Neural progenitor cell (in vitro differentiated cells): ENCODE measurements at regions not wholly inside any gene's neighbourhood (a gene's known extent, or its start where the extent isn't known, plus 50 kb on each side); places are given as distances from the start of the nearest gene placed in this dataset.

ENCODE experiments used
- DNase-seq: peaks from one replicate; pipeline ENCODE4 v3.0.0-alpha.2; 2016; ENCODE audit warnings: low spot score
- H2AFZ ChIP-seq: fragments of 200-600 bp; sonication (generic); replicated peaks from 2 replicates; pipeline ENCODE4 v1.6.1; 2016; ENCODE audit warnings: antibody characterized with exemption
- H3F3A ChIP-seq: fragments of 200-600 bp; sonication (generic); 2 replicates; pipeline ENCODE4 v1.6.1; 2016; ENCODE audit warnings: antibody characterized with exemption, low read depth
- H3K27ac ChIP-seq: fragments of 200-600 bp; sonication (generic); 2 replicates; pipeline ENCODE4 v1.5.1; 2016; ENCODE audit warnings: mild to moderate bottlenecking
- H3K27me3 ChIP-seq: fragments of 200-600 bp; sonication (generic); 2 replicates; pipeline ENCODE4 v1.6.1; 2016; ENCODE audit warnings: mild to moderate bottlenecking, moderate library complexity
- H3K36me3 ChIP-seq: fragments of 200-600 bp; sonication (generic); 2 replicates; pipeline ENCODE4 v1.5.1; 2016
- H3K4me1 ChIP-seq: fragments of 200-600 bp; sonication (generic); 2 replicates; pipeline ENCODE4 v1.6.1; 2016; ENCODE audit warnings: mixed run types
- H3K4me2 ChIP-seq: fragments of 200-600 bp; sonication (generic); 2 replicates; pipeline ENCODE4 v1.6.1; 2016
- H3K4me3 ChIP-seq: fragments of 200-600 bp; sonication (generic); 2 replicates; pipeline ENCODE4 v1.5.1; 2016
- H3K79me2 ChIP-seq: fragments of 200-600 bp; sonication (generic); 2 replicates; pipeline ENCODE4 v1.6.1; 2016; ENCODE audit warnings: low read depth
- H3K9ac ChIP-seq: fragments of 200-600 bp; sonication (generic); 2 replicates; pipeline ENCODE4 v1.6.1; 2016
- H3K9me3 ChIP-seq: fragments of 200-600 bp; sonication (generic); 2 replicates; pipeline ENCODE4 v1.5.1; 2016; ENCODE audit warnings: low read depth
- H4K20me1 ChIP-seq: fragments of 200-600 bp; sonication (generic); 2 replicates; pipeline ENCODE4 v1.6.1; 2016; ENCODE audit warnings: low read depth
- H3K27ac Mint-ChIP-seq: 3 replicates; pipeline ENCODE4 v1.8.0; 2021; ENCODE audit warnings: mixed read lengths
- H3K27me3 Mint-ChIP-seq: 2 replicates; pipeline ENCODE4 v1.8.0; 2022; ENCODE audit warnings: low read depth, mild to moderate bottlenecking, inconsistent platforms, moderate library complexity, mixed read lengths; ENCODE audit not compliant: insufficient read depth
- H3K36me3 Mint-ChIP-seq: 3 replicates; pipeline ENCODE4 v1.8.0; 2021; ENCODE audit warnings: mixed read lengths
- H3K4me1 Mint-ChIP-seq: 3 replicates; pipeline ENCODE4 v1.8.0; 2021; ENCODE audit warnings: mixed read lengths
- H3K4me3 Mint-ChIP-seq: 3 replicates; pipeline ENCODE4 v1.8.0; 2021; ENCODE audit warnings: mild to moderate bottlenecking, moderate library complexity, mixed read lengths
- H3K9me3 Mint-ChIP-seq: 3 replicates; pipeline ENCODE4 v1.8.0; 2020; ENCODE audit warnings: mixed read lengths
- EZH2 ChIP-seq: fragments of 200-600 bp; sonication (generic); IDR thresholded peaks from 2 replicates; pipeline ENCODE4 v1.6.1; 2017; ENCODE audit warnings: antibody characterized with exemption, mild to moderate bottlenecking, moderate library complexity
- EZH2phosphoT487 ChIP-seq: fragments of 200-600 bp; sonication (generic); IDR thresholded peaks from 2 replicates; pipeline ENCODE4 v1.6.1; 2017; ENCODE audit warnings: antibody characterized with exemption
- TF ChIP-seq, protein P1 (sequence below): fragments of 200-600 bp; sonication (generic); IDR thresholded peaks from 2 replicates; pipeline ENCODE4 v1.5.1; 2017; ENCODE audit warnings: antibody characterized with exemption, mild to moderate bottlenecking

DNA sequence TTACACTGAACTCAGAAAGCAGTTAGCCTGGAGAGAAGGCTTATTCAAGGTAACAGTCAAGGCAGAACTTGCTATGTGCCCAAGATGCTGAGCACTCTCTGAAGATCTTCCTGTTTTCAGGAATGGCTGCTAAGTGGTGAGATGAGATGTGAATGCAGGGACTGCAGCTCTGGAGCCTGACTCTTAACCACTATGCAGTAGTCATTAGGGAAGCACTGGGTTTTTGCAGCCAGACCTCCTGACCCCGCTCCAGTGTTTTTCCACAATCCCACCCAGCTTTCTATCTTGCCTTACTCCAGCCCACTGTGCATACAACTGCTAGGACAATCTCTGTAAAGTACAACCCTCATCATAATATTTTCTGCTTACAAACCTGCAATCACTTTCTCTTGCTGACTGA, 95.2 kb upstream of the LNX1 start:
- H3K36me3 Mint-ChIP-seq, result no peaks in the 10 kb centered on the region
- DNase-seq, result no peak
- H3K27me3 Mint-ChIP-seq, result peaks cover 6% of the 10 kb centered on the region
- no peaks in the 10 kb centered on the region for H4K20me1 ChIP-seq
- no peaks in the 10 kb centered on the region for H3K27me3 ChIP-seq
- no peak overlapping the region for H3K4me3 Mint-ChIP-seq
- H3K4me1 Mint-ChIP-seq, result no peaks in the 10 kb centered on the region
- no peaks in the 10 kb centered on the region for H3K4me1 ChIP-seq
- no peak overlapping the region for H2AFZ ChIP-seq
- no peak for TF ChIP-seq EZH2
- TF ChIP-seq, protein P1, sequence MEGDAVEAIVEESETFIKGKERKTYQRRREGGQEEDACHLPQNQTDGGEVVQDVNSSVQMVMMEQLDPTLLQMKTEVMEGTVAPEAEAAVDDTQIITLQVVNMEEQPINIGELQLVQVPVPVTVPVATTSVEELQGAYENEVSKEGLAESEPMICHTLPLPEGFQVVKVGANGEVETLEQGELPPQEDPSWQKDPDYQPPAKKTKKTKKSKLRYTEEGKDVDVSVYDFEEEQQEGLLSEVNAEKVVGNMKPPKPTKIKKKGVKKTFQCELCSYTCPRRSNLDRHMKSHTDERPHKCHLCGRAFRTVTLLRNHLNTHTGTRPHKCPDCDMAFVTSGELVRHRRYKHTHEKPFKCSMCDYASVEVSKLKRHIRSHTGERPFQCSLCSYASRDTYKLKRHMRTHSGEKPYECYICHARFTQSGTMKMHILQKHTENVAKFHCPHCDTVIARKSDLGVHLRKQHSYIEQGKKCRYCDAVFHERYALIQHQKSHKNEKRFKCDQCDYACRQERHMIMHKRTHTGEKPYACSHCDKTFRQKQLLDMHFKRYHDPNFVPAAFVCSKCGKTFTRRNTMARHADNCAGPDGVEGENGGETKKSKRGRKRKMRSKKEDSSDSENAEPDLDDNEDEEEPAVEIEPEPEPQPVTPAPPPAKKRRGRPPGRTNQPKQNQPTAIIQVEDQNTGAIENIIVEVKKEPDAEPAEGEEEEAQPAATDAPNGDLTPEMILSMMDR, result no peak
- TF ChIP-seq EZH2phosphoT487, result no peak
- H3K9ac ChIP-seq, result no peak overlapping the region
- H3K9me3 ChIP-seq, result no peaks in the 10 kb centered on the region
- H3K27ac Mint-ChIP-seq, result no peak overlapping the region
- no peak overlapping the region for H3K4me2 ChIP-seq
- no peaks in the 10 kb centered on the region for H3K9me3 Mint-ChIP-seq
- no peak overlapping the region for H3K27ac ChIP-seq
- no peaks in the 10 kb centered on the region for H3F3A ChIP-seq
- no peaks in the 10 kb centered on the region for H3K79me2 ChIP-seq
- no peak overlapping the region for H3K4me3 ChIP-seq
- no peaks in the 10 kb centered on the region for H3K36me3 ChIP-seq

DNA sequence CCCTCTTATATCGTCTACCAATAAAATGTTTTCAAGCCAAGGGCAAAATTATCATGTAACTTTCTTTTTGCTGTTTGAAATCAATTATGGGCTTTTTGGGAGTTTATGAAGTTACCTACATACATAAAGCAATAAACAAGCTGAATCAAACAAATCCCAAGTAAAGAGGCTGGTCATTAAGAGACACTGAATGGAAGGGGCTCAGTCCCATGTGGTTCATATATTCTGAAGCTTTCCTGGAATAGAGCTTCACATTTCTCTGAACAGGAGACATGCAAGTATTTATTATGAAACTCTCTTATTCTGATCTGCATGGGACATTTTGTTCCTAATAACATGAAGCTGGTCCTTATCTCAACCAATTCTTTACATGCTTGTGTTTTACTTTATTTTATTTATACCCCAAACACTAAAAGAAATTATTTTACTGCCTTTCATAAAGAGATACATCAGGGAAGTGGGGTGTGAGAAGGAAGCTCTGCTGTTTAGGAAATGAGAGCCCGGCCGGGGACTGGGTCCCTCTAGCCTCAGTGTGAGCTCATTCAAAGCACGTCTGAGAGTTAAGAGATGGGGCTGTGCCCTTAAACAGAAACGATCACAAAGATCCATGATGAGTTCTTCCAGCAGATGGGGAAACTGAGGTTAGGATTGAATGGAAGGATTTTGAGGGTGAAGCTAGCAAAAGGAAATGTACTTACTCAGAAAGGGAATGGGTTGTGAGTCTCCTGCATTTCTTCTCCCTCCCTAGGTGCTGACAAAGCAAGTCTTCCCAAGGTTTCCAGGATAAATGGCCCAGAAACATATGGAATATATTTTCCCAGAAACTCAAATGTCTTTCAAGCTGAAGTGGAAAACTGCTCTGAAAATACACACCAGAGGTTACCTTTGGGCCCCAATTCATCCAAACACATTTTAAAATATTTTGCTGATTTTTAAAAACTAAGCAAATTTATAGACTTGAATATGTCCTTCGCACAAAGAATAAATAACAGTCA, 93.1 kb upstream of the LNX1 start:
- Mint-ChIP-seq H3K4me1 (no peaks in the 10 kb centered on the region), H3K9me3 (no peaks in the 10 kb centered on the region), H3K27me3 (peaks cover 6% of the 10 kb centered on the region), H3K27ac (no peak overlapping the region), H3K4me3 (no peak overlapping the region), H3K36me3 (no peaks in the 10 kb centered on the region)
- no peaks in the 10 kb centered on the region for H3K9me3 ChIP-seq
- H3K4me1 ChIP-seq, result no peaks in the 10 kb centered on the region
- TF ChIP-seq, protein P1, result no peak
- no peak overlapping the region for H3K4me3 ChIP-seq
- no peak overlapping the region for H3K4me2 ChIP-seq
- no peak for DNase-seq
- H3K27ac ChIP-seq, result no peak overlapping the region
- H3F3A ChIP-seq, result no peaks in the 10 kb centered on the region
- H3K79me2 ChIP-seq, result no peaks in the 10 kb centered on the region
- H4K20me1 ChIP-seq, result no peaks in the 10 kb centered on the region
- H3K36me3 ChIP-seq, result no peaks in the 10 kb centered on the region
- H3K27me3 ChIP-seq, result no peaks in the 10 kb centered on the region
- no peak overlapping the region for H3K9ac ChIP-seq
- no peak overlapping the region for H2AFZ ChIP-seq

DNA sequence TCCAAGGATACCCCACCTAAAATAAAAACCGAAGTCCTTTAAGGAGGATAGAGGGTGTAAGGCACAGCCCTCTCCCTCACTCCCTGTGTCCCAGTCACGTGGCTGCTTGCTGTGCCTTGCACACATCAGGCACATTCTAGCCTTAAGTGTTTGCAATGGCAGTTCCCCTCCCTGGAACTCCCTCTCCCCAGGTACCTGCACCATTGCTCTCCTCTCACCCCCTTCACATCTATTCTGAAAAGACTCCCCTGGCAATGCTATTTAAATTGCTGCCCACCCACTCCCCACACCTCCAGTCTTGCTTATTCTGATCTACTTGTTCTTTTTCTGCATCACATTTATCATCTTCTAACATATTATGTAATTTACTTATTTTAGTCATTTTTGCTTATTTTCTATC, 91.6 kb upstream of the LNX1 start:
- H3K36me3 ChIP-seq, result no peaks in the 10 kb centered on the region
- H3K9ac ChIP-seq, result no peak overlapping the region
- H3K27ac Mint-ChIP-seq, result no peak overlapping the region
- H3K79me2 ChIP-seq, result no peaks in the 10 kb centered on the region
- no peaks in the 10 kb centered on the region for H3K4me1 Mint-ChIP-seq
- H3K9me3 Mint-ChIP-seq, result no peaks in the 10 kb centered on the region
- H3K4me1 ChIP-seq, result no peaks in the 10 kb centered on the region
- no peaks in the 10 kb centered on the region for H3F3A ChIP-seq
- DNase-seq, result no peak
- H3K4me2 ChIP-seq, result no peak overlapping the region
- no peak overlapping the region for H2AFZ ChIP-seq
- no peaks in the 10 kb centered on the region for H3K27me3 ChIP-seq
- H3K4me3 Mint-ChIP-seq, result no peak overlapping the region
- H4K20me1 ChIP-seq, result no peaks in the 10 kb centered on the region
- H3K4me3 ChIP-seq, result no peak overlapping the region
- peaks cover 6% of the 10 kb centered on the region for H3K27me3 Mint-ChIP-seq
- H3K27ac ChIP-seq, result no peak overlapping the region
- no peaks in the 10 kb centered on the region for H3K9me3 ChIP-seq
- no peaks in the 10 kb centered on the region for H3K36me3 Mint-ChIP-seq
- TF ChIP-seq EZH2 (no peak), EZH2phosphoT487 (no peak)
- TF ChIP-seq, protein P1, result no peak
